ENCODE measurements at regions not wholly inside any gene's neighbourhood (a gene's known extent, or its start where the extent isn't known, plus 50 kb on each side); places are given as distances from the start of the nearest gene placed in this dataset.
A peak's percentile ranks its signal among the peaks of the same experiment; 100 is the strongest.

DNA sequence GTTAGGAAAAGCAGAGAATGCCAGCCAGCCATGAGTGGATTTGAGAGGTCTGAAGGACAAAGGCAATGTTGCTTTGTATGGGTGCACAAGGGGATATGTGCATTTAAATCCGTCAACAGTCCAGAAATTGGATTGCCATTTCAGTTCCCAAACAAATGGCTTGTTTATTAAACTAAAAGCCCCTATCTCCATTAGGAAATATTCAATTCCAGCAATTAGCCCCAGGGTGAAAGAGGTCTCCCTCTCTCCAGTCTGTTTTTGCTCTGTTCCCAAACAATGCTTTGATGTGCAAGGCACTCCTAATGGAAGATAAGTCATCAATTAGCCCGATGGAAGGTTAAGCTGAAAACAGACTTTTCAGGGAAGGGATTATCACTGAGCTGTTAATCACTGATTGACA is 101.3 kb downstream of the C9orf152 start:
- in situ Hi-C loops (cut with MboI; ENCODE audit: low sequenced_read_pairs): no loop called here
- Histone ChIP-seq H3K27ac (ENCODE audit: insufficient read depth, low read length) (no peak overlapping the region), H2BK15ac (ENCODE audit: low read depth, low read length) (no peak overlapping the region), H4K91ac (ENCODE audit: insufficient read depth, low read depth, low read length) (no peak overlapping the region), H3K56ac (ENCODE audit: extremely low read depth, insufficient read depth, low read length) (no peak overlapping the region), H3K14ac (replicated peaks; ENCODE audit: low read depth, low read length) (peak overlapping the region; percentile 53), H4K8ac (ENCODE audit: low read depth in 2 of 2, low read length in 2 of 2) (no peak overlapping the region), H2BK20ac (ENCODE audit: low read depth, low read length) (no peak overlapping the region), H3K4me3 (ENCODE audit: insufficient read depth, low read depth, low read length) (no peak overlapping the region), H3K79me1 (ENCODE audit: low read depth in 1 of 2, low read length in 2 of 2) (peaks cover 10 to 76% of the 10 kb centered on the region in 2 experiments; a peak in 3 of 4 replicates), H3K4me1 (ENCODE audit: control insufficient read depth, insufficient read depth, low read length) (peaks cover 35% of the 10 kb centered on the region), H3K9me1 (ENCODE audit: insufficient read depth, low read length) (peaks cover 29% of the 10 kb centered on the region), H2BK5ac (ENCODE audit: low read depth, low read length, poor library complexity, severe bottlenecking) (no peak overlapping the region), H3K4me2 (ENCODE audit: low read depth, low read length) (no peak overlapping the region), H3K23ac (ENCODE audit: low read depth, low read length) (peak overlapping the region; percentile 6; the same call in 1 of the 2 replicates), H2AK9ac (replicated peaks; ENCODE audit: low read depth, low read length, poor library complexity) (no peak overlapping the region), H3K27me3 (ENCODE audit: control insufficient read depth, insufficient read depth, low read length) (no peaks in the 10 kb centered on the region), H3K4ac (ENCODE audit: low read depth, low read length) (no peak overlapping the region), H2AFZ (replicated peaks; ENCODE audit: low read length, poor library complexity) (no peak overlapping the region), H2AK5ac (ENCODE audit: low read depth, low read length) (no peak overlapping the region), H3K9ac (ENCODE audit: low read depth, low read length) (no peak overlapping the region), H3K36me3 (ENCODE audit: control insufficient read depth, insufficient read depth, low read length) (peaks cover 13% of the 10 kb centered on the region), H3K9me3 (ENCODE audit: control insufficient read depth, insufficient read depth, low read length) (no peaks in the 10 kb centered on the region), H4K5ac (ENCODE audit: low read depth, low read length) (no peak overlapping the region; the same call in 1 of the 2 replicates), H2BK120ac (ENCODE audit: low read depth, low read length) (no peak overlapping the region), H3K18ac (ENCODE audit: low read depth, low read length) (peak overlapping the region; percentile 33; the same call in 1 of the 2 replicates), H4K20me1 (ENCODE audit: insufficient read depth, low read length) (peaks cover 83% of the 10 kb centered on the region)
- WGBS, 2 experiments (ENCODE audit: extremely low coverage in 2 of 2, insufficient read length in 1 of 2): no CpG with 5 or more reads among the region's 2 CpGs
- ATAC-seq (ENCODE audit: low read depth) (no peak), DNase-seq (no peak)
- dilution Hi-C loops (cut with HindIII; ENCODE audit: low sequenced_read_pairs, unreplicated experiment): no loop called here
- TF ChIP-seq NFE2L2 (IDR thresholded peaks at IDR 0.05; ENCODE audit: low read depth, low read length) (no peak), BHLHE40 (IDR thresholded peaks at IDR 0.05; ENCODE audit: low read depth, low read length) (no peak), MAZ (IDR thresholded peaks at IDR 0.05; ENCODE audit: borderline replicate concordance, low read depth, low read length) (no peak), CHD1 (IDR thresholded peaks at IDR 0.05; ENCODE audit: low read depth, low read length) (no peak), CTCF (conservative IDR thresholded peaks at IDR 0.05; ENCODE audit: low read depth, low read length) (no peak), RCOR1 (IDR thresholded peaks at IDR 0.05; ENCODE audit: insufficient replicate concordance, low read length) (no peak), MXI1 (IDR thresholded peaks at IDR 0.05; ENCODE audit: borderline replicate concordance, low read depth, low read length) (no peak), SMC3 (IDR thresholded peaks at IDR 0.05; ENCODE audit: low read depth, low read length) (no peak), FOS (IDR thresholded peaks at IDR 0.05; ENCODE audit: low read depth, low read length) (no peak), POLR2A (IDR thresholded peaks at IDR 0.05; ENCODE audit: low read depth, low read length) (no peak), RAD21 (IDR thresholded peaks at IDR 0.05; ENCODE audit: low read length) (no peak), CEBPB (IDR thresholded peaks at IDR 0.05; ENCODE audit: low read depth, low read length) (no peak), MAFK (IDR thresholded peaks at IDR 0.05; ENCODE audit: low read depth, low read length) (no peak), RFX5 (IDR thresholded peaks at IDR 0.05; ENCODE audit: low read depth, low read length) (no peak)
- TF ChIP-seq, protein P1, sequence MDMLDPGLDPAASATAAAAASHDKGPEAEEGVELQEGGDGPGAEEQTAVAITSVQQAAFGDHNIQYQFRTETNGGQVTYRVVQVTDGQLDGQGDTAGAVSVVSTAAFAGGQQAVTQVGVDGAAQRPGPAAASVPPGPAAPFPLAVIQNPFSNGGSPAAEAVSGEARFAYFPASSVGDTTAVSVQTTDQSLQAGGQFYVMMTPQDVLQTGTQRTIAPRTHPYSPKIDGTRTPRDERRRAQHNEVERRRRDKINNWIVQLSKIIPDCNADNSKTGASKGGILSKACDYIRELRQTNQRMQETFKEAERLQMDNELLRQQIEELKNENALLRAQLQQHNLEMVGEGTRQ (IDR thresholded peaks at IDR 0.05; ENCODE audit: low read depth, low read length): no peak
- TF ChIP-seq, protein P2, sequence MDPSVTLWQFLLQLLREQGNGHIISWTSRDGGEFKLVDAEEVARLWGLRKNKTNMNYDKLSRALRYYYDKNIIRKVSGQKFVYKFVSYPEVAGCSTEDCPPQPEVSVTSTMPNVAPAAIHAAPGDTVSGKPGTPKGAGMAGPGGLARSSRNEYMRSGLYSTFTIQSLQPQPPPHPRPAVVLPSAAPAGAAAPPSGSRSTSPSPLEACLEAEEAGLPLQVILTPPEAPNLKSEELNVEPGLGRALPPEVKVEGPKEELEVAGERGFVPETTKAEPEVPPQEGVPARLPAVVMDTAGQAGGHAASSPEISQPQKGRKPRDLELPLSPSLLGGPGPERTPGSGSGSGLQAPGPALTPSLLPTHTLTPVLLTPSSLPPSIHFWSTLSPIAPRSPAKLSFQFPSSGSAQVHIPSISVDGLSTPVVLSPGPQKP (IDR thresholded peaks at IDR 0.05; ENCODE audit: borderline replicate concordance, low read depth, low read length): no peak
- no TSS peak for BruUV-seq (replicated peaks)
- ChIA-PET CTCF (no interaction called here), POLR2A (ENCODE audit: unreplicated experiment) (no interaction called here)
- intact Hi-C loops (cut with micrococcal nuclease): no loop called here

Measured in IMR-90 (cell line).